CD14-positive monocyte (primary cell): ENCODE measurements at regions not wholly inside any gene's neighbourhood (a gene's known extent, or its start where the extent isn't known, plus 50 kb on each side); places are given as distances from the start of the nearest gene placed in this dataset.

Source experiments
- DNase-seq, 3 donors: peaks; one replicate each; pipeline ENCODE4 v3.0.0-alpha.2; 2011 to 2022
- H2AFZ ChIP-seq: 2 replicates; pipeline ENCODE4 v1.6.0; 2012; ENCODE audit warnings: mild to moderate bottlenecking, low read depth, low read length, inconsistent platforms; ENCODE audit not compliant: insufficient read depth, poor library complexity, severe bottlenecking
- H3K27ac ChIP-seq, 2 donors: 1 replicate in 1 of 2; 2 replicates in 1 of 2; pipeline ENCODE4 v1.5.1; 2012 to 2013; ENCODE audit warnings: low read length in 2 of 2, control low read depth in 1 of 2, inconsistent platforms in 1 of 2, low read depth in 1 of 2, mild to moderate bottlenecking in 1 of 2
- H3K27me3 ChIP-seq, 2 donors: one replicate each; pipeline versions ENCODE4 v1.6.0 to v1.6.1; 2011 to 2013; ENCODE audit warnings: low read length in 2 of 2; ENCODE audit not compliant: control insufficient read depth in 2 of 2, insufficient read depth in 2 of 2
- H3K36me3 ChIP-seq, 2 donors: replicated peaks in 1 of 2; 1 replicate in 1 of 2; 2 replicates in 1 of 2; pipeline versions ENCODE4 v1.5.1 to v1.6.1; 2012 to 2013; ENCODE audit warnings: low read length in 2 of 2, control low read depth in 1 of 2, inconsistent platforms in 1 of 2, mild to moderate bottlenecking in 1 of 2; ENCODE audit not compliant: insufficient read depth in 2 of 2, control insufficient read depth in 1 of 2
- H3K4me1 ChIP-seq, 2 donors: 1 replicate in 1 of 2; 2 replicates in 1 of 2; pipeline versions ENCODE4 v1.5.1 to v1.6.1; 2012 to 2013; ENCODE audit warnings: low read length in 2 of 2, control low read depth in 1 of 2, inconsistent platforms in 1 of 2, mild to moderate bottlenecking in 1 of 2, moderate library complexity in 1 of 2; ENCODE audit not compliant: insufficient read depth in 2 of 2, control insufficient read depth in 1 of 2
- H3K4me2 ChIP-seq: replicated peaks from 2 replicates; pipeline ENCODE3; 2012; ENCODE audit warnings: low read length, moderate library complexity, mild to moderate bottlenecking; ENCODE audit not compliant: poor library complexity, severe bottlenecking; ENCODE audit errors: extremely low read depth
- H3K4me3 ChIP-seq, 3 experiments: fragments of 200-600 bp in 1 of 3; sonication (generic) in 1 of 3; replicated peaks in 1 of 3; 1 replicate in 2 of 3; 2 replicates in 1 of 3; pipeline ENCODE4 v1.5.1; 2011 to 2013; ENCODE audit warnings: low read length in 3 of 3, mild to moderate bottlenecking in 3 of 3, control low read depth in 2 of 3, low read depth in 2 of 3, inconsistent platforms in 1 of 3, moderate library complexity in 1 of 3
- H3K79me2 ChIP-seq: 2 replicates; pipeline ENCODE4 v1.6.0; 2012; ENCODE audit warnings: mild to moderate bottlenecking, control low read depth, inconsistent platforms, low read length, moderate library complexity; ENCODE audit not compliant: insufficient read depth
- H3K9ac ChIP-seq: 2 replicates; pipeline ENCODE4 v1.6.0; 2017; ENCODE audit warnings: low read length, mild to moderate bottlenecking; ENCODE audit not compliant: insufficient read depth, poor library complexity, severe bottlenecking
- H3K9me3 ChIP-seq, 2 donors: replicated peaks in 1 of 2; 1 replicate in 1 of 2; 2 replicates in 1 of 2; pipeline versions ENCODE4 v1.5.1 to v1.6.1; 2012 to 2013; ENCODE audit warnings: low read length in 2 of 2, control low read depth in 1 of 2; ENCODE audit not compliant: control insufficient read depth in 1 of 2, insufficient read depth in 1 of 2
- H4K20me1 ChIP-seq: 2 replicates; pipeline ENCODE4 v1.6.0; 2012; ENCODE audit warnings: mild to moderate bottlenecking, low read length, control low read depth, moderate library complexity; ENCODE audit not compliant: insufficient read depth
- H3K27ac Mint-ChIP-seq, 7 donors: one replicate each; pipeline ENCODE4 v1.8.0; 2020; ENCODE audit warnings: mild to moderate bottlenecking in 7 of 7, mixed read lengths in 7 of 7, moderate library complexity in 6 of 7, inconsistent platforms in 2 of 7
- H3K27me3 Mint-ChIP-seq, 3 donors: one replicate each; pipeline ENCODE4 v1.8.0; 2021 to 2022; ENCODE audit warnings: low read depth in 3 of 3, mild to moderate bottlenecking in 3 of 3, mixed read lengths in 3 of 3, moderate library complexity in 3 of 3, inconsistent platforms in 1 of 3
- H3K36me3 Mint-ChIP-seq, 2 donors: one replicate each; pipeline ENCODE4 v1.8.0; 2020; ENCODE audit warnings: mixed read lengths in 2 of 2, inconsistent platforms in 1 of 2, mild to moderate bottlenecking in 1 of 2
- H3K4me1 Mint-ChIP-seq: one replicate; pipeline ENCODE4 v1.8.0; 2020; ENCODE audit warnings: mild to moderate bottlenecking, mixed read lengths
- H3K4me3 Mint-ChIP-seq, 2 donors: one replicate each; pipeline ENCODE4 v1.8.0; 2020; ENCODE audit warnings: mild to moderate bottlenecking in 2 of 2, mixed read lengths in 2 of 2, moderate library complexity in 1 of 2
- H3K9me3 Mint-ChIP-seq, 7 donors: one replicate each; pipeline ENCODE4 v1.8.0; 2020 to 2022; ENCODE audit warnings: mixed read lengths in 7 of 7, mild to moderate bottlenecking in 6 of 7, moderate library complexity in 6 of 7, inconsistent platforms in 2 of 7
- WGBS: methylation state at CpG from one replicate; pipeline ENCODE4 v1.1.5; 2013; ENCODE audit warnings: missing lambda C conversion rate; ENCODE audit not compliant: insufficient coverage; 5-methylcytosine and 5-hydroxymethylcytosine counted together
- intact Hi-C, 2 donors: fragments of 100-400 bp; cut with micrococcal nuclease; formaldehyde crosslinking; loops; one replicate each; pipeline versions ENCODE4 v1.15.0 to v1.15.1; 2023
- TF ChIP-seq, protein P1 (sequence below): fragments of 200-600 bp; IDR thresholded peaks from one replicate; pipeline ENCODE4 v1.8.0; 2022; ENCODE audit warnings: antibody characterized with exemption, mild to moderate bottlenecking

- no peak overlapping the region for H3K4me3 ChIP-seq
- Mint-ChIP-seq H3K36me3 (no peaks in the 10 kb centered on the region), H3K4me3 (no peak overlapping the region), H3K27ac (no peak overlapping the region), H3K9me3 (peaks cover 5 to 16% (median 10%) of the 10 kb centered on the region in 7 donors), H3K27me3 (peaks cover 0 to 2% (median 0%) of the 10 kb centered on the region in 3 donors), H3K4me1 (no peaks in the 10 kb centered on the region)
- no peaks in the 10 kb centered on the region for H3K4me1 ChIP-seq
- TF ChIP-seq, protein P1, sequence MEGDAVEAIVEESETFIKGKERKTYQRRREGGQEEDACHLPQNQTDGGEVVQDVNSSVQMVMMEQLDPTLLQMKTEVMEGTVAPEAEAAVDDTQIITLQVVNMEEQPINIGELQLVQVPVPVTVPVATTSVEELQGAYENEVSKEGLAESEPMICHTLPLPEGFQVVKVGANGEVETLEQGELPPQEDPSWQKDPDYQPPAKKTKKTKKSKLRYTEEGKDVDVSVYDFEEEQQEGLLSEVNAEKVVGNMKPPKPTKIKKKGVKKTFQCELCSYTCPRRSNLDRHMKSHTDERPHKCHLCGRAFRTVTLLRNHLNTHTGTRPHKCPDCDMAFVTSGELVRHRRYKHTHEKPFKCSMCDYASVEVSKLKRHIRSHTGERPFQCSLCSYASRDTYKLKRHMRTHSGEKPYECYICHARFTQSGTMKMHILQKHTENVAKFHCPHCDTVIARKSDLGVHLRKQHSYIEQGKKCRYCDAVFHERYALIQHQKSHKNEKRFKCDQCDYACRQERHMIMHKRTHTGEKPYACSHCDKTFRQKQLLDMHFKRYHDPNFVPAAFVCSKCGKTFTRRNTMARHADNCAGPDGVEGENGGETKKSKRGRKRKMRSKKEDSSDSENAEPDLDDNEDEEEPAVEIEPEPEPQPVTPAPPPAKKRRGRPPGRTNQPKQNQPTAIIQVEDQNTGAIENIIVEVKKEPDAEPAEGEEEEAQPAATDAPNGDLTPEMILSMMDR: no peak
- DNase-seq: no peak
- H3K9ac ChIP-seq: no peak overlapping the region
- intact Hi-C loops: no loop called here
- H3K9me3 ChIP-seq: peaks cover 8 to 10% of the 10 kb centered on the region in 2 donors
- WGBS: 44% methylated on average over 1 of the region's 2 CpGs
- H3K79me2 ChIP-seq: no peaks in the 10 kb centered on the region
- H3K27ac ChIP-seq: no peak overlapping the region
- H4K20me1 ChIP-seq: no peaks in the 10 kb centered on the region
- H3K27me3 ChIP-seq: no peaks in the 10 kb centered on the region
- H3K4me2 ChIP-seq: no peak overlapping the region
- H2AFZ ChIP-seq: no peak overlapping the region
- no peaks in the 10 kb centered on the region for H3K36me3 ChIP-seq
These were observed 452.0 kb downstream of the ARL4A start for GRCh38 chr7:13139436-13139835.

- H3K4me2 ChIP-seq: no peak overlapping the region
- Mint-ChIP-seq H3K27ac (no peak overlapping the region), H3K4me1 (no peaks in the 10 kb centered on the region), H3K4me3 (no peak overlapping the region), H3K36me3 (no peaks in the 10 kb centered on the region), H3K27me3 (no peaks in the 10 kb centered on the region), H3K9me3 (peaks cover 0 to 7% (median 0%) of the 10 kb centered on the region in 7 donors)
- intact Hi-C loops: no loop called here
- no peaks in the 10 kb centered on the region for H3K27me3 ChIP-seq
- no peak overlapping the region for H3K9ac ChIP-seq
- no peaks in the 10 kb centered on the region for H4K20me1 ChIP-seq
- 96% methylated on average over 3 of the region's 4 CpGs for WGBS
- H3K4me3 ChIP-seq: no peak overlapping the region
- H2AFZ ChIP-seq: no peak overlapping the region
- no peak overlapping the region for H3K27ac ChIP-seq
- H3K79me2 ChIP-seq: no peaks in the 10 kb centered on the region
- H3K9me3 ChIP-seq: no peaks in the 10 kb centered on the region
- no peaks in the 10 kb centered on the region for H3K4me1 ChIP-seq
- TF ChIP-seq, protein P1: no peak
- no peak for DNase-seq
- H3K36me3 ChIP-seq: no peaks in the 10 kb centered on the region
These were observed 457.2 kb downstream of the ARL4A start for GRCh38 chr7:13144673-13145072.
